ENCODE measurements at regions not wholly inside any gene's neighbourhood (a gene's known extent, or its start where the extent isn't known, plus 50 kb on each side); places are given as distances from the start of the nearest gene placed in this dataset.

DNA sequence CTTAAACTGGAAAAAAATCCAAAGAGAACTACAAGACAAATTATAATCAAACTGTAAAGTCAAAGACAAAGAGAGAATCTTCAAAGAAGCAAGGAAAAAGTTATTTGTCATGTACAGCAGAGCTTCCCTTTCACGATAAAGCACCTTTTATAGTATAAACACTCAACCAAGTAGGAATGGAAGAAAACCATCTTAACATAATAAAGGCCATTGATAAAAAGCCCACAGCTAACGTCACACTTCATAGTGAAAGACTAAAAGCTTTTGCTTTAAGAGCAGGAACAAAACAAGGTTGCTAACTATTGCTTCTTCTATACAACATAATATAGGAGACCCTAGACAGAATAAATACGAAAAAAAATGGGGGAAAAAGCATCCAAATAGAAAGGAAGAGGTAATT is 595.7 kb upstream of the POU3F4 start:
- peak in 1 of 2 experiments; percentile 80 for DNase-seq (ENCODE audit: low spot score in 2 of 2)
- H3K4me1 ChIP-seq = peaks cover 6% of the 10 kb centered on the region
- H3K27me3 ChIP-seq (ENCODE audit: low read depth) = no peaks in the 10 kb centered on the region; the same call in 1 of the 2 replicates
- no peaks in the 10 kb centered on the region for H3K36me3 ChIP-seq (replicated peaks)
- no peak overlapping the region for H3K4me3 ChIP-seq
- in situ Hi-C loops (cut with MboI; ENCODE audit: low sequenced_read_pairs) = no loop called here
- H3K9me3 ChIP-seq = no peaks in the 10 kb centered on the region

- DNase-seq (ENCODE audit: low spot score in 2 of 2) = no peak
- H3K27me3 ChIP-seq (ENCODE audit: low read depth) = no peaks in the 10 kb centered on the region
- no peak overlapping the region for H3K4me3 ChIP-seq
- in situ Hi-C loops (cut with MboI; ENCODE audit: low sequenced_read_pairs) = no loop called here
- H3K9me3 ChIP-seq = no peaks in the 10 kb centered on the region
- H3K36me3 ChIP-seq (replicated peaks) = no peaks in the 10 kb centered on the region
- no peaks in the 10 kb centered on the region for H3K4me1 ChIP-seq
Observed at GRCh38 chrX:82934980-82935379, 573.1 kb upstream of the POU3F4 start.

DNA sequence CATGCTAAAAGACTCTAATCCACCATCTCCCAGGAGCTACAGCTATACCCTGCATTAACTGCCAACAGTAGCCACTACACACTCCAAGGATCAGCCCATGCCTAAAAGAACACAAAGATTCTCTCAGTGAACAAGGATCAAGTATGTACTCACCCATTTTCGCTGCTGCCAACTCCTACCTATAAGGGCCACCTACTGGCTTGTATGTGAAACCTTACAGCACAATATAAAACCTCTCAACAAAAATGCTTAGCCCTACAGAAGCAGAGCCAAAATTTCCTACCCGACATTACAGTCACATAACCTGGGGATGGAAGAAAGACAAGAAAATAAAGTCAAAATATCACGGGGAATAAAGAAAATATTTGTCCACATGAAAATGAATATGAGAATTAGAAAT is 562.8 kb upstream of the POU3F4 start:
- no peak overlapping the region for H3K4me3 ChIP-seq
- H3K27me3 ChIP-seq (ENCODE audit: low read depth) = no peaks in the 10 kb centered on the region
- DNase-seq (ENCODE audit: low spot score in 2 of 2) = no peak
- H3K9me3 ChIP-seq = no peaks in the 10 kb centered on the region
- in situ Hi-C loops (cut with MboI; ENCODE audit: low sequenced_read_pairs) = no loop called here
- no peaks in the 10 kb centered on the region for H3K4me1 ChIP-seq
- no peaks in the 10 kb centered on the region for H3K36me3 ChIP-seq (replicated peaks)

DNA sequence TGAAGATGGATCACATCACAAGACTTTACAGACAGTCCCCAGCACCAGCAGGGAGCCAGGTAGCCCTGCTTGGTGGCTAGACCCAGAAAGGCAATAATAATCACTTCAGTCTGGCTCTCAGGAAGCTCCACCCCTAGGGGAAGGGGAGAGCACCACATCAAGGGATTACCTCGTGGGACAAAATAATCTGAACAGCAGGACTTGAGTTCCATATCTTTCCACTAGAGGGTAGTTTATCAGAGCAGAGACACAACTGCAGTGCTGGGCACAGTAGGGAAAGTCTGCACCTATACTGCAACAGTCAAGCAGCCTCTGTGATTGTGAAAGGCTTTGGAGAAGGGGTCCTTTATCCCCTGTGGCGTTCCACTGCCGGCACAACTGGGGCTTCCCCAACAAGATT is 547.0 kb upstream of the POU3F4 start:
- in situ Hi-C loops (cut with MboI; ENCODE audit: low sequenced_read_pairs) = no loop called here
- Histone ChIP-seq H3K4me3 (no peak overlapping the region), H3K4me1 (no peaks in the 10 kb centered on the region), H3K9me3 (no peaks in the 10 kb centered on the region), H3K36me3 (replicated peaks) (no peaks in the 10 kb centered on the region), H3K27me3 (ENCODE audit: low read depth) (no peaks in the 10 kb centered on the region)
- no peak for DNase-seq (ENCODE audit: low spot score in 2 of 2)

GRCh38 chrX:82973646-82974045 is 534.4 kb upstream of the POU3F4 start:
- H3K27me3 ChIP-seq (ENCODE audit: low read depth) = no peaks in the 10 kb centered on the region
- H3K4me1 ChIP-seq = no peaks in the 10 kb centered on the region
- H3K9me3 ChIP-seq = no peaks in the 10 kb centered on the region
- in situ Hi-C loops (cut with MboI; ENCODE audit: low sequenced_read_pairs) = no loop called here
- no peaks in the 10 kb centered on the region for H3K36me3 ChIP-seq (replicated peaks)
- H3K4me3 ChIP-seq = no peak overlapping the region
- DNase-seq (ENCODE audit: low spot score in 2 of 2) = no peak

DNA sequence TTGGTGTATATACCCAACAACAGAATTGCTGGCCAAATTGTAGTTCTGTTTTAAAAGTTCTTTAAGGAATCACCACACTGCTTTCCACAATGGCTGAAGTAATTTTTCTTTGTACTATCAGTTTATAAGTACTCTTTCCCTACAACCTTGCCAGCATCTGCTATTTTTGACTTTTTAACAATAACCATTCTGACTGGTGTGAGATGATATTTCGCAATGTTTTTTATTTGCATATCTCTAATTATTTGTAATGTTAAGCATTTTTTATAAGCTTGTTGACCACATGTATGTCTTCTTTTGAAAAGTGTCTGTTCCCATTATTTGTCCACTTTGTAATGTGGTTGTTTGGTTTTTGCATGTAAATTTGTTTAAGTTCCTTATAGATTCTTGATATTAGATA is 509.9 kb upstream of the POU3F4 start:
- in situ Hi-C loops (cut with MboI; ENCODE audit: low sequenced_read_pairs) = no loop called here

GRCh38 chrX:83004012-83004411 is 504.1 kb upstream of the POU3F4 start:
- Histone ChIP-seq H3K4me1 (no peaks in the 10 kb centered on the region), H3K27me3 (ENCODE audit: low read depth) (no peaks in the 10 kb centered on the region), H3K9me3 (no peaks in the 10 kb centered on the region), H3K36me3 (replicated peaks) (no peaks in the 10 kb centered on the region), H3K4me3 (no peak overlapping the region)
- DNase-seq (ENCODE audit: low spot score in 2 of 2) = no peak
- in situ Hi-C loops (cut with MboI; ENCODE audit: low sequenced_read_pairs) = no loop called here

More for the DNA sequence above, 509.9 kb upstream of the POU3F4 start:
- no peak overlapping the region for H3K4me3 ChIP-seq
- H3K36me3 ChIP-seq (replicated peaks) = no peaks in the 10 kb centered on the region
- DNase-seq (ENCODE audit: low spot score in 2 of 2) = no peak
- H3K4me1 ChIP-seq = no peaks in the 10 kb centered on the region
- H3K27me3 ChIP-seq (ENCODE audit: low read depth) = no peaks in the 10 kb centered on the region
- no peaks in the 10 kb centered on the region for H3K9me3 ChIP-seq

GRCh38 chrX:83008415-83008814 is 499.7 kb upstream of the POU3F4 start:
- in situ Hi-C loops (cut with MboI; ENCODE audit: low sequenced_read_pairs) = no loop called here
- DNase-seq (ENCODE audit: low spot score in 2 of 2) = no peak
- no peaks in the 10 kb centered on the region for H3K9me3 ChIP-seq

DNA sequence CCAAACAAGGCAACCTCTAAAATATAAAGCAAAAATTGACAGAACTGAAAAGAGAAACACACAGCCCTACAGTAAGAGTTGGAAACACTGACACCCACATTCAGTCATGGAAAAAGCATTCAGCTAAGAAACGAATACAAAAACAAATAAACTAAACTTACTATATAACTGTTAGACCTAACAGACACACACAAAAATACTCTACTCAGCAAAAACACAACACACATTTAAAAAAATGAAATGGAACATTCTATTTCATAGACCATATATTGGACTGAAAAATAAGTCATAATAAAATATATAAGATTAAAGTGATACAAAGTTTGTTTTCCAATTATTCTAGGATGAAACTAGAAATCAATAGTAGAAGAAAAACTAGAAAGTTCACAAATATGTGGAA is 488.8 kb upstream of the POU3F4 start:
- Histone ChIP-seq H3K9me3 (no peaks in the 10 kb centered on the region), H3K27me3 (ENCODE audit: low read depth) (no peaks in the 10 kb centered on the region), H3K4me1 (no peaks in the 10 kb centered on the region), H3K4me3 (no peak overlapping the region), H3K36me3 (replicated peaks) (no peaks in the 10 kb centered on the region)
- DNase-seq (ENCODE audit: low spot score in 2 of 2) = no peak
- in situ Hi-C loops (cut with MboI; ENCODE audit: low sequenced_read_pairs) = no loop called here

More at GRCh38 chrX:83008415-83008814, 499.7 kb upstream of the POU3F4 start:
- H3K4me1 ChIP-seq = no peaks in the 10 kb centered on the region
- no peaks in the 10 kb centered on the region for H3K36me3 ChIP-seq (replicated peaks)
- H3K27me3 ChIP-seq (ENCODE audit: low read depth) = no peaks in the 10 kb centered on the region
- no peak overlapping the region for H3K4me3 ChIP-seq

GRCh38 chrX:83022020-83022419 is 486.1 kb upstream of the POU3F4 start:
- H3K4me3 ChIP-seq = no peak overlapping the region
- H3K4me1 ChIP-seq = no peaks in the 10 kb centered on the region
- no peaks in the 10 kb centered on the region for H3K36me3 ChIP-seq (replicated peaks)
- in situ Hi-C loops (cut with MboI; ENCODE audit: low sequenced_read_pairs) = no loop called here
- no peaks in the 10 kb centered on the region for H3K9me3 ChIP-seq
- no peaks in the 10 kb centered on the region for H3K27me3 ChIP-seq (ENCODE audit: low read depth)
- DNase-seq (ENCODE audit: low spot score in 2 of 2) = no peak
